ENCODE measurements at regions not wholly inside any gene's neighbourhood (a gene's known extent, or its start where the extent isn't known, plus 50 kb on each side); places are given as distances from the start of the nearest gene placed in this dataset.

DNA sequence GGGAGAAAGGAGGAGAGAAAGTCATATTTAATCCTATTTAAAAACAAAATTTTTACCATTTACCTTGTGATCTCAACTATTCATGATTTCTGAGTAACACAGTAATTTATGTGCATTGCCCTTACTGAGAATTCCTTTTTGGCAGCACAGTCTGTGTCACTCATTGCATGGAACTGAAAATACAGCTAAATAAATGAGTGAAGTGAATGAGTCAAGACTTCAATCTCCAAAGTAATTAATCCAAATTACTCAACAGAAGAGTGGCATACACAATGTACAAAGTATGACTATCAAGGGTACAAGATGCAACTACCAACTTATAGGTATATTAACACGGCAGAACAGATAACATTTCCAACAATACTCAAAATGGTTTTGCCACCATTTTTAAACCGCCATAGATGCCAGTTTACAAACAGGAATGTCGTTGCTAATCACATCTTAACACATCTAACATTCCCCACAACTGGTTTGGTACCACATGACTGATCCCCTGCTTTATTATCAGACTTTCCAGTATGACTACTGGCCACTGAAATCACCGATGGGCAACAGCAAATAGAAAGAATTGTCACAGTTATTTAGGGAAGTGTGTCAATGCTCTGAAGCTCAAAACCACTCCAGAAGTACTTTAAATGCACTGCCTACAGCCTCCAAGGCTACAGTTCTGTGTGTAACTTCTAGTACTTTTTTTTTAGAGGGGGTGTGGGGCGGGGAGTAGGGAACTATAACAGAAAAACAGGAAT is 410.4 kb downstream of the SHQ1 start (continued):
- TF ChIP-seq, protein P1, sequence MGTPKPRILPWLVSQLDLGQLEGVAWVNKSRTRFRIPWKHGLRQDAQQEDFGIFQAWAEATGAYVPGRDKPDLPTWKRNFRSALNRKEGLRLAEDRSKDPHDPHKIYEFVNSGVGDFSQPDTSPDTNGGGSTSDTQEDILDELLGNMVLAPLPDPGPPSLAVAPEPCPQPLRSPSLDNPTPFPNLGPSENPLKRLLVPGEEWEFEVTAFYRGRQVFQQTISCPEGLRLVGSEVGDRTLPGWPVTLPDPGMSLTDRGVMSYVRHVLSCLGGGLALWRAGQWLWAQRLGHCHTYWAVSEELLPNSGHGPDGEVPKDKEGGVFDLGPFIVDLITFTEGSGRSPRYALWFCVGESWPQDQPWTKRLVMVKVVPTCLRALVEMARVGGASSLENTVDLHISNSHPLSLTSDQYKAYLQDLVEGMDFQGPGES (IDR thresholded peaks at IDR 0.05; ENCODE audit: low read depth, low read length) = no peak
- TF ChIP-seq FOXJ3 (CRISPR knock-in tag; IDR thresholded peaks at IDR 0.05) = no peak
- TF ChIP-seq SMC3 (IDR thresholded peaks at IDR 0.05; ENCODE audit: low read depth, low read length) = no peak

- peaks cover 3 to 8% of the 10 kb centered on the region in 2 experiments; a peak in 2 of 4 replicates for H3K4me1 ChIP-seq (ENCODE audit: control insufficient read depth in 1 of 2, insufficient read depth in 2 of 2, low read depth in 1 of 2, low read length in 1 of 2)
- no peak overlapping the region for H3K9ac ChIP-seq
- no peak overlapping the region for H3K4me2 ChIP-seq
- no peak overlapping the region for H3K4me3 ChIP-seq (ENCODE audit: low read depth in 2 of 2, low read length in 1 of 2)
- peaks cover 96% of the 10 kb centered on the region for H4K20me1 ChIP-seq (ENCODE audit: insufficient read depth)
- 82% methylated on average over 7 of the region's 7 CpGs for WGBS (ENCODE audit: low lambda C conversion rate)
- peaks cover 6 to 20% of the 10 kb centered on the region in 2 experiments for H3K36me3 ChIP-seq (replicated peaks in 1 of 2; ENCODE audit: control insufficient read depth in 1 of 2, insufficient read depth in 2 of 2, low read length in 1 of 2)
- no peaks in the 10 kb centered on the region for H3F3A ChIP-seq (replicated peaks; ENCODE audit: insufficient read depth)
- H3K27me3 ChIP-seq (ENCODE audit: insufficient read depth) = no peaks in the 10 kb centered on the region
- CTCF ChIA-PET = no interaction called here
- TF ChIP-seq ZBTB33 (IDR thresholded peaks at IDR 0.05; ENCODE audit: borderline replicate concordance, low read depth) (no peak), REST (IDR thresholded peaks at IDR 0.05; ENCODE audit: low read depth, low read length) (no peak), MXI1 (IDR thresholded peaks at IDR 0.05; ENCODE audit: low read depth, low read length) (no peak), TEAD4 (IDR thresholded peaks at IDR 0.05; ENCODE audit: borderline replicate concordance, insufficient read depth) (no peak), NRF1 (IDR thresholded peaks at IDR 0.05; ENCODE audit: low read depth, low read length) (no peak)
- POLR2A ChIA-PET = no interaction called here
- no peak overlapping the region for H2AFZ ChIP-seq (ENCODE audit: low read depth)
- peaks cover 98% of the 10 kb centered on the region for H3K79me2 ChIP-seq (ENCODE audit: insufficient read depth)
- no peak for DNase-seq
- H3K27ac ChIP-seq (ENCODE audit: low read depth in 2 of 2, low read length in 1 of 2) = no peak overlapping the region
- H3K9me3 ChIP-seq = no peaks in the 10 kb centered on the region
- H3K9me2 ChIP-seq = no peaks in the 10 kb centered on the region
These were observed 411.2 kb downstream of the SHQ1 start for GRCh38 chr3:72436863-72437592.
